ENCODE measurements at regions not wholly inside any gene's neighbourhood (a gene's known extent, or its start where the extent isn't known, plus 50 kb on each side); places are given as distances from the start of the nearest gene placed in this dataset.

GRCh38 chr1:8204826-8205225, 113.1 kb upstream of the SLC45A1 start:
- DNase-seq (no peak), FAIRE-seq (no peak)
- Histone ChIP-seq H3K27me3 (ENCODE audit: control insufficient read depth in 3 of 3, insufficient read depth in 3 of 3, low read length in 3 of 3) (peaks cover 0 to 2% (median 0%) of the 10 kb centered on the region in 3 donors), H3K36me3 (ENCODE audit: control insufficient read depth in 3 of 3, insufficient read depth in 2 of 3, low read depth in 1 of 3, low read length in 3 of 3) (no peaks in the 10 kb centered on the region), H3K27ac (ENCODE audit: low read depth in 1 of 3, low read length in 2 of 3) (no peak overlapping the region), H3K4me3 (ENCODE audit: low read depth in 1 of 3, low read length in 3 of 3) (no peak overlapping the region), H3K9me3 (ENCODE audit: control insufficient read depth in 2 of 2, insufficient read depth in 1 of 2, low read depth in 1 of 2, low read length in 1 of 2) (no peaks in the 10 kb centered on the region), H3K4me1 (ENCODE audit: control insufficient read depth in 3 of 3, insufficient read depth in 2 of 3, low read depth in 1 of 3, low read length in 2 of 3) (peaks cover 0 to 23% (median 2%) of the 10 kb centered on the region in 3 donors)
- 66 to 75% (median 73%) methylated on average over 2 of the region's 2 CpGs for WGBS, 3 donors

DNA sequence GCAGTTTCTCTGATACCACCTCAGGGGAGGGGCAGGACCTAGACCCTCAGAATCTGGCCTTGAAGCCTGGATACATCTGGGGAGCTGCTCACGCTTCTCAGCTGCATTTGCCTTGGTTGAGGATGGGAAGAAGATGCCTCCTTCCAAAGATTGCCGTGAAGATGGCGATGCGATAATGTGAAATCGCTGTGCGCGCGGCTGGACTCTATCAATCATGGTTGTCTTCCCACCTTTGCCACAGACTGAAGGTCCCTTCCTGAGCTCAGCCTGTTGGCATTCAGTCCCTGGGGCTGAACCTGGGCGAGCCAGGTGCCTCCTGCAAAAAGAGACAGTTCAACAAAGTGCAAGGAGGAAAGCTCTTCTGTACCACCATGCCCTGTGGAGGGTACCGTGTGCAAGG, 114.4 kb upstream of the SLC45A1 start:
- Histone ChIP-seq H3K27me3 (ENCODE audit: control insufficient read depth in 3 of 3, insufficient read depth in 3 of 3, low read length in 3 of 3) (no peaks in the 10 kb centered on the region), H3K27ac (ENCODE audit: low read depth in 1 of 3, low read length in 2 of 3) (peak overlapping the region in 1 of 3 donors; percentile 41), H3K36me3 (ENCODE audit: control insufficient read depth in 3 of 3, insufficient read depth in 2 of 3, low read depth in 1 of 3, low read length in 3 of 3) (no peaks in the 10 kb centered on the region), H3K4me1 (ENCODE audit: control insufficient read depth in 3 of 3, insufficient read depth in 2 of 3, low read depth in 1 of 3, low read length in 2 of 3) (peaks cover 0 to 21% (median 2%) of the 10 kb centered on the region in 3 donors), H3K4me3 (ENCODE audit: low read depth in 1 of 3, low read length in 3 of 3) (no peak overlapping the region), H3K9me3 (ENCODE audit: control insufficient read depth in 2 of 2, insufficient read depth in 1 of 2, low read depth in 1 of 2, low read length in 1 of 2) (no peaks in the 10 kb centered on the region)
- FAIRE-seq (no peak), DNase-seq (no peak)
- WGBS, 3 donors, result 90 to 98% (median 97%) methylated on average over 10 of the region's 10 CpGs

GRCh38 chr1:8203056-8203455, 114.9 kb upstream of the SLC45A1 start:
- Histone ChIP-seq H3K9me3 (ENCODE audit: control insufficient read depth in 2 of 2, insufficient read depth in 1 of 2, low read depth in 1 of 2, low read length in 1 of 2) (no peaks in the 10 kb centered on the region), H3K4me3 (ENCODE audit: low read depth in 1 of 3, low read length in 3 of 3) (no peak overlapping the region), H3K36me3 (ENCODE audit: control insufficient read depth in 3 of 3, insufficient read depth in 2 of 3, low read depth in 1 of 3, low read length in 3 of 3) (no peaks in the 10 kb centered on the region), H3K27me3 (ENCODE audit: control insufficient read depth in 3 of 3, insufficient read depth in 3 of 3, low read length in 3 of 3) (no peaks in the 10 kb centered on the region), H3K27ac (ENCODE audit: low read depth in 1 of 3, low read length in 2 of 3) (peak overlapping the region in 1 of 3 donors; percentile 41), H3K4me1 (ENCODE audit: control insufficient read depth in 3 of 3, insufficient read depth in 2 of 3, low read depth in 1 of 3, low read length in 2 of 3) (peaks cover 0 to 21% (median 2%) of the 10 kb centered on the region in 3 donors)
- DNase-seq, result no peak
- no peak for FAIRE-seq
- WGBS, 3 donors, result 80 to 95% (median 91%) methylated on average over 8 to 9 of the region's 9 CpGs

GRCh38 chr1:8202182-8202905, 115.6 kb upstream of the SLC45A1 start:
- no peak for FAIRE-seq
- Histone ChIP-seq H3K27ac (ENCODE audit: low read depth in 1 of 3, low read length in 2 of 3) (peak overlapping the region in 2 of 3 donors; percentile 60 to 84), H3K27me3 (ENCODE audit: control insufficient read depth in 3 of 3, insufficient read depth in 3 of 3, low read length in 3 of 3) (no peaks in the 10 kb centered on the region), H3K9me3 (ENCODE audit: control insufficient read depth in 2 of 2, insufficient read depth in 1 of 2, low read depth in 1 of 2, low read length in 1 of 2) (no peaks in the 10 kb centered on the region), H3K36me3 (ENCODE audit: control insufficient read depth in 3 of 3, insufficient read depth in 2 of 3, low read depth in 1 of 3, low read length in 3 of 3) (no peaks in the 10 kb centered on the region), H3K4me3 (ENCODE audit: low read depth in 1 of 3, low read length in 3 of 3) (peak overlapping the region in 1 of 3 donors; percentile 0), H3K4me1 (ENCODE audit: control insufficient read depth in 3 of 3, insufficient read depth in 2 of 3, low read depth in 1 of 3, low read length in 2 of 3) (peaks cover 0 to 21% (median 2%) of the 10 kb centered on the region in 3 donors)
- DNase-seq, result peak; percentile 59 to 84
- WGBS, 3 donors, result 29 to 41% (median 36%) methylated on average over 19 of the region's 19 CpGs

DNA sequence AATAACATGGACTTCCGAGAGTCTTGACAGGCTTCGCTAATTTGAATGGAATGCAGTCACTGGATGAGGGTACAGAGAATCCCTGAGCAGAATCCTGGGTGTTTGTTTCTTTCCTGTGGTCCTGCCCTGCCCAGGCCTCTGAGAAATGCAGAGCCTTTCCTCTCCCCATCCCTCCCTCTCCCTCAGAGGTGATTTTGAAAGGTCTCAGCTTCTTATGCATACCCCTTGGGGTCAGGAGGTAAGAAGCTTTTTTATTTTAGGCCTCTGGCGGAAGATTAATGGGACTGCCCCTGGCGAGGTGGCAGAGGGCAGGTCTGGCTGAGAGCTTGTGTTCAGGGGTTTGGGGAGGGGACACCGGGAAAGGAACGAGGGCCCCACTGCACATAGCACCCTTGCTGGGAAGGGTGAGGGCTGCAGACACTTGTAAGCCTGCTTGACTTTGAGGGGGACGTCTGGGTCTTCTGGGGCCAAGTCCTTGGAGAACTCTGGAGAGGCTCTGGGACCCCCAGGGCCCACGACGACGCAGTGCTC, 116.5 kb upstream of the SLC45A1 start:
- H3K4me3 ChIP-seq (ENCODE audit: low read depth in 1 of 3, low read length in 3 of 3), result no peak overlapping the region
- no peaks in the 10 kb centered on the region for H3K9me3 ChIP-seq (ENCODE audit: control insufficient read depth in 2 of 2, insufficient read depth in 1 of 2, low read depth in 1 of 2, low read length in 1 of 2)
- no peaks in the 10 kb centered on the region for H3K27me3 ChIP-seq (ENCODE audit: control insufficient read depth in 3 of 3, insufficient read depth in 3 of 3, low read length in 3 of 3)
- 77 to 88% (median 84%) methylated on average over 10 of the region's 10 CpGs for WGBS, 3 donors
- H3K27ac ChIP-seq (ENCODE audit: low read depth in 1 of 3, low read length in 2 of 3), result peak overlapping the region in 2 of 3 donors; percentile 60 to 84
- no peak for DNase-seq
- no peaks in the 10 kb centered on the region for H3K36me3 ChIP-seq (ENCODE audit: control insufficient read depth in 3 of 3, insufficient read depth in 2 of 3, low read depth in 1 of 3, low read length in 3 of 3)
- H3K4me1 ChIP-seq (ENCODE audit: control insufficient read depth in 3 of 3, insufficient read depth in 2 of 3, low read depth in 1 of 3, low read length in 2 of 3), result peaks cover 0 to 21% (median 2%) of the 10 kb centered on the region in 3 donors
- no peak for FAIRE-seq

GRCh38 chr1:8200317-8201115, 117.4 kb upstream of the SLC45A1 start:
- FAIRE-seq, result no peak
- Histone ChIP-seq H3K4me1 (ENCODE audit: control insufficient read depth in 3 of 3, insufficient read depth in 2 of 3, low read depth in 1 of 3, low read length in 2 of 3) (peaks cover 0 to 21% (median 2%) of the 10 kb centered on the region in 3 donors), H3K27me3 (ENCODE audit: control insufficient read depth in 3 of 3, insufficient read depth in 3 of 3, low read length in 3 of 3) (no peaks in the 10 kb centered on the region), H3K9me3 (ENCODE audit: control insufficient read depth in 2 of 2, insufficient read depth in 1 of 2, low read depth in 1 of 2, low read length in 1 of 2) (no peaks in the 10 kb centered on the region), H3K4me3 (ENCODE audit: low read depth in 1 of 3, low read length in 3 of 3) (no peak overlapping the region), H3K36me3 (ENCODE audit: control insufficient read depth in 3 of 3, insufficient read depth in 2 of 3, low read depth in 1 of 3, low read length in 3 of 3) (no peaks in the 10 kb centered on the region), H3K27ac (ENCODE audit: low read depth in 1 of 3, low read length in 2 of 3) (no peak overlapping the region)
- no peak for DNase-seq
- 90% methylated on average over 18 of the region's 18 CpGs for WGBS, 3 donors

GRCh38 chr1:8198522-8198921, 119.4 kb upstream of the SLC45A1 start:
- no peak for DNase-seq
- Histone ChIP-seq H3K4me3 (ENCODE audit: low read depth in 1 of 3, low read length in 3 of 3) (no peak overlapping the region), H3K9me3 (ENCODE audit: control insufficient read depth in 2 of 2, insufficient read depth in 1 of 2, low read depth in 1 of 2, low read length in 1 of 2) (no peaks in the 10 kb centered on the region), H3K27ac (ENCODE audit: low read depth in 1 of 3, low read length in 2 of 3) (no peak overlapping the region), H3K4me1 (ENCODE audit: control insufficient read depth in 3 of 3, insufficient read depth in 2 of 3, low read depth in 1 of 3, low read length in 2 of 3) (peaks cover 0 to 21% (median 2%) of the 10 kb centered on the region in 3 donors), H3K36me3 (ENCODE audit: control insufficient read depth in 3 of 3, insufficient read depth in 2 of 3, low read depth in 1 of 3, low read length in 3 of 3) (no peaks in the 10 kb centered on the region), H3K27me3 (ENCODE audit: control insufficient read depth in 3 of 3, insufficient read depth in 3 of 3, low read length in 3 of 3) (peaks cover 0 to 3% (median 0%) of the 10 kb centered on the region in 3 donors)
- WGBS, 3 donors, result 89 to 97% (median 94%) methylated on average over 6 of the region's 6 CpGs
- FAIRE-seq, result no peak

DNA sequence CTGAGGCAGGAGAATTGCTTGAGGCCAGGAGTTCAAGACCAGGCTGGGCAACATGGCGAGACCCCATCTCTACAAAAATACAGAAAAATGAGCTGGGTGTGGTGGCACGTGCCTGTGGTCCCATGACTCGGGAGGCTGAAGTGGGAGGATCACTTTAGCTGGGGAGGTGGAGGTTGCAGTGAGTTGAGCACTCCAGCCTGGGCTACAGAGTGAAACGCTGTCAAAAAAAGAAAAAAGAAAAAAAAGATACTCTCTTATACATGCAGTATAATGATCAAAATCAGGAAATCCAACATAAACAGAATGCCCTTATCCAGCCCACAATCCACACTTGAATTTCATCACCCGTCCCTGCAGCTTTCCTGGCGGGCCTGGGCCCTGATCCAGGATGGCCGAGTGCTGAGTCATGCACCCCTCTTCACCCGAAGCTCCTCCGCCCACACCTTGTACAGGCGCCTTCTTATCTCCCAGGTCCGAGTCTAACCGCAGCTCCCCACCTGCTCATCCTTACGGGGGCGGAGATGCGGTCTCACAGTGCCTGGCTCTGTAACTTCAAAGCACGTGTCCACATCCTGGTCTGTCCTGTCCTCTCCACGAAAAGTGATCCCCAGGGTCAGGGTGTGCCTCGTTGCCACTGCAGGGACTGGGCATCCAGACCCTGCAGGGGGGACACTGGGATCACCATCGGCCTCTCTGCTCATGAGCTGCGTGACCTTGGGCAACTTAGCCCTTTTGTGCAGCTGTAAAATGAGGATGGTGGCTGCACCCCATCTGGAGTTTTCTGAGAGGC, 120.2 kb upstream of the SLC45A1 start:
- WGBS, 3 donors, result 19 to 50% (median 33%) methylated on average over 20 of the region's 20 CpGs
- Histone ChIP-seq H3K9me3 (ENCODE audit: control insufficient read depth in 2 of 2, insufficient read depth in 1 of 2, low read depth in 1 of 2, low read length in 1 of 2) (no peaks in the 10 kb centered on the region), H3K27ac (ENCODE audit: low read depth in 1 of 3, low read length in 2 of 3) (no peak overlapping the region), H3K4me1 (ENCODE audit: control insufficient read depth in 3 of 3, insufficient read depth in 2 of 3, low read depth in 1 of 3, low read length in 2 of 3) (peaks cover 0 to 16% (median 2%) of the 10 kb centered on the region in 3 donors), H3K27me3 (ENCODE audit: control insufficient read depth in 3 of 3, insufficient read depth in 3 of 3, low read length in 3 of 3) (peaks cover 0 to 3% (median 0%) of the 10 kb centered on the region in 3 donors), H3K36me3 (ENCODE audit: control insufficient read depth in 3 of 3, insufficient read depth in 2 of 3, low read depth in 1 of 3, low read length in 3 of 3) (no peaks in the 10 kb centered on the region), H3K4me3 (ENCODE audit: low read depth in 1 of 3, low read length in 3 of 3) (no peak overlapping the region)
- DNase-seq (peak in 1 of 2 donors; percentile 48), FAIRE-seq (no peak)
